HG03025 (cell line): ENCODE measurements at regions not wholly inside any gene's neighbourhood (a gene's known extent, or its start where the extent isn't known, plus 50 kb on each side); places are given as distances from the start of the nearest gene placed in this dataset.

ENCODE experiments used
- ATAC-seq: cut with Tn5 transposase; IDR thresholded peaks from one replicate; pipeline ENCODE4 v1.9.1; 2021; ENCODE audit warnings: mild to moderate bottlenecking, moderate library complexity; ENCODE audit not compliant: unreplicated experiment, low FRiP score

GRCh38 chr11:127230392-127230791 is 229.8 kb upstream of the KIRREL3 start:
- ATAC-seq, result no peak

DNA sequence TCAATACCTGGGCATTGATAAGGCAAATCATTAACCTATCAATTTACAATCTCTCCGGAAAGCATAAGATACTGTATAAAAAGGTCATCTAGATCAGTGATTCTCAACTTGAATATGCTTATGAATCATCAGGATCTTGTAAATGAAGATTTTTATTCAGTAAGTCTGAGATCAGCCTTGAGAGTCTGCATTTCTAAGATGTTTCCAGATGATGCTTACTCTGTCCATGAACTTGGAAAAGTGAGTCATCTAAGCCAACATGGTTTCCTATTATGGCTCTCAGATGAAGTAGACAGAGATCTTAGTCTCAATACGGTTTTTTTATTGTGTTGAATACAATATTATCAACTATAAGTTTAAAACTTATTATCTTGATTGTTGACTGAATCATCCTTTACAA is 226.4 kb upstream of the KIRREL3 start:
- ATAC-seq, result no peak

DNA sequence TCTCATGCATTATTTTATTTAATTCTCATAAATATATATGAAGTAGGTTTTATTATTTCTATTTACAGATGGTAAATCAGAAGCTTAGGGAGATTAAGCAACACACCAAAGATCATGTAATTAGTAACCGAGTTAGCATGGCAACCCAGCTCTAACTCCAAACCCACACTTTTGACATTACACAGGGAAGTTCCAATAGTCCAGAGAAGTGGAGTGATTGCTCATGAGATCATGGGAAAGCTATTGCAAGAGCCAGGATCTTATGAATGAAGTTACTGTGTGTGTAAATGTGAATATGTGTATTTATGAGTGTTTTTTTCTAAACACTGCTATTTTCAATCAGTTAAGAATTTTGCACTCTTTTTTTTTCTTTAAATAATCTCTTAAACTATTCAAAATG is 225.8 kb upstream of the KIRREL3 start:
- no peak for ATAC-seq

DNA sequence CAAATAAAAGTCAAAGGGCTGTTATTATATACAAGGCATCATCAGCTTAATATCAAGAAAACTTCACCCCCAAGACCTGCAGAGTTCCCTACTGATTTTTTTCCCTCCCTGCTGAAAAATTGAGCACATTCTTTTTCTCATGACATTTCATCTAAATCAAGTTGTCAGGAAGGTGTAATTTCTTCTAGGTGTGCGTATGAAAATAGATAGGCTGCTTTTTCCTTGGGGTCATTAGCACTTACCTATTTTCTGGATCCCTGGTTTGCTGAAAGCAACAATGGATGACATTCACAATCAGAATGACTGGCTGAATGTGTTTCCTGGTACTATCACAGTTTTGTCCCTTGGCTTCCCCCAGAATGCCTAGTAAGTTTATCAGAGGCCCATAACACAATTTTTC is 225.0 kb upstream of the KIRREL3 start:
- ATAC-seq, result no peak

DNA sequence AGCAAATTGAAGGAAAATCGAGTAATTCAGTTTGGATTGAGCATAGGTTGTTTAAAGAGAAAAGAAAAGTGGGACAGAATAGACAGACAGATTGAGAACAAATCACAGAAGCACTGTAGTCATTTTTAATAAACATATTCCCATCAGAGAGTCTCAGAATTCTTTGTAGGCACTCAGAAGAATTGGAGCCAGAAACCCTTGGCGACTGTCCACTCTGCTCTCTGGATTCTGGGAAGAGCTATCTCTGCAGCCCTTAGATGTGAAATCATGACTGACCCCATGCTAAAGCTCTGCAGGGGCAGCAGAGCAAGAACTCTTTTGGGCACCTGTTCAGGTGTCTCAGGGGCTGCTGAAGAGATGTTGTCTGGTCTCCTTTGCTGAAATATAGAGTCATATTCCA is 223.7 kb upstream of the KIRREL3 start:
- no peak for ATAC-seq

GRCh38 chr11:127223633-127224032 is 223.1 kb upstream of the KIRREL3 start:
- ATAC-seq, result no peak

DNA sequence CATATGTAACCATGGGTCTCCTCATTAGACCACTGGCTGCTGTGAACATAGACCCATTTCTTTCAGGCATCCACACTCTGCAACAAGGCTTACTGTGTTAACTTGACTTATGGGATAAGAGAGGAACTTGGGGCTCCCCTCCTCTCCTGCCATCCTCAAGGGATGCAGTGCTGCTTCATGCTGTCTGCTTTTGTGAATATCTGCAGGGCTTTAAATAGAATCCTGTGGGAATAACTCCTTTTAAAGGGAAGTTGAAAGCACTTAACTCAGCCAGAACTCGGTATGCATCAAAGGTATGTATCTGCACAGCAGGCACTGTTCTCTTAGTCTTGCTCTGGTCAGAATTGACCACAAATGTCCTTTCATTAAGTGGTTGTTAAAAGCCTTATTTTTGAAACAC is 222.5 kb upstream of the KIRREL3 start:
- ATAC-seq, result no peak

DNA sequence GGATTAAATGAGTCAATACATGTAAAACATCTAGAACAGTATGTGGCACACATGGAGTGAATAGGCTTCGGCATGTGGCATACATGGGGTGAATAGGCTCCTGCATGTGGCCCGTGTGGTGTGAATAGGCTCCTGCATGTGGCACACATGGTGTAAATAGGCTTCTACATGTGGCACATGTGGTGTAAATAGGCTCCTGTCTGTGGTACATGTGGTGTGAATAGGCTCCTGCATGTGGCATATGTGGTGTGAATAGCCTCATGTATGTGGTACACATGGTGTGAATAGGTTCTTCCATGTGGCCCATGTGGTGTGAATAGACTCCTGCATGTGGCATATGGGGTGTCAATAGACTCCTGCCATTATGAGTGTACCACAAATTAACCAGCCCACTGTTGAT is 219.1 kb upstream of the KIRREL3 start:
- ATAC-seq, result no peak

DNA sequence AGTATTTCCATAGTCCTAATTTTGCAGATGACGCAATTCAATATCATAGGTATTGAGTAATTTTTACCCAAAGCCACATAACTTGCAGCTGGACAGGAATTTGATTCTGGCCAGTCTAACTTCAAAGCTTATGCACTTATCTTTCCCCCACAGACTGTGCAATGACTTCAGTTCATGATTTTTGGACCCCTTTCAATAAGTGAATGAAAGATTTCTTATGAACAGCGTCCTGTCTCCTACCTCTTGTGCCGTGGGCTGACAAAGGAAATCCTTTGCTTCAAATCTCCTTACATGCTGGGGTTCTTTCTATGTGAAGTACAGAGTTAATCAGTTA is 217.7 kb upstream of the KIRREL3 start:
- ATAC-seq, result no peak

DNA sequence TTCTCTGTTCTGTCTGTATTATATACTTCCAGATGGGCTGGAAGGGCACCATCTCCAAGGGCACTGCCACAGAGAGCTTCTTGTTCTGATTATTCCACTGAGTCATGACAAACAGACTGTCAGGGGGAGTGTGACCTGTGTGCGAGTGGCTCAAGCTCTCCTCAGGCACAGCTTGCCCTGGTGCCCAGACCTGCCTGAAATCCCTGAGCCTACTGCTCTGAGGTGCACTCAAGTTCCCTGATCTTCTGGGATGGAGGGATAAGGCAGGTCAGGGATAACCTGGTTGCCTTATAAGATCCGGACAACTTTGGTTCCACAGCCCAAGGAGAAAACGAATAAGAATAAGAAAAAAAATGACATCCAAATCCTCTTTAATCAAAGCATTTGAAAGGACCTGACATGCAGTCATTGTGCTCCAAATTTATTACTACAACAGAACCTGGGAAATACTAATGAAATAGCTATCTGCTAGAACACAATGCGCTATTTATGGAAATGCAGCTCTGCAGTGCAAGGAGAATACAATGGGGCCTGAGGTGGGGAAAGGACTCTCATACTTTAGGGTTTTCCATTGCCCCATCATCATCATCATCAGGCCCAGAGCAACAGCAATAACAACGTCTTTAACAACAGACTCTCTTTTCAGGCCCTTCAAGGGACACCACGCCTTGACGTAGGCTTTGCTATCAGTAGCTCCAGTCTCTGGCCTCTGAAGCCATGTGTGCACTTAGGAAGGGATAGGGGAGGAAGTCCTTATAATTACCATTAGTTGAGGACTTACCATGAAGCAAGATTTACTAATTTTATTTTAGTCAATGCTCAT is 217.1 kb upstream of the KIRREL3 start:
- ATAC-seq, result no peak

DNA sequence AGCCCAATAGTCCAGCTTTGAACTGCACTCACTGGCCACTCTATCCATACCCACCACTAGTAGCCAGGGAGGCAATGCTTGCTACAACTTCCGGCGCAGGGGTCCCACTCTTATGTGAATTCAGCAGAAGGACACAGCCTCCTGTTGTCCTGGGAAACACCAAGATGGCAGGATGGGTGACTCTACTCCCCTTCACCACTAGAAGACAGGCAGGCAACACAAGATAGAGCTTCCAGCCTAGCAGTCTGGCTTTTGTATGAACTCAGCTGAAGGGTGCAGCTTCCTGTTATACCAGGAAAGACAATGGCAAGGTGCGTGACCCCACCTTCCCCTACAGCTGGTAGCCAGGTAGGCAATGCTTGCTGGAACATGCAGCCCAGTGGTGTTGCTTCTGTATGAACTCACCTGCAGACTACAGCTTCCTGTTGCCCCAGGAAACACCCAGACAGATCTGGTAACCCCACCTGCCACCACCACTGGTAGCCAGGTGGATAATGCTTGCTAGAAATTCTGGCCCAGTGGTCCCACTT is 205.2 kb upstream of the KIRREL3 start:
- no peak for ATAC-seq

DNA sequence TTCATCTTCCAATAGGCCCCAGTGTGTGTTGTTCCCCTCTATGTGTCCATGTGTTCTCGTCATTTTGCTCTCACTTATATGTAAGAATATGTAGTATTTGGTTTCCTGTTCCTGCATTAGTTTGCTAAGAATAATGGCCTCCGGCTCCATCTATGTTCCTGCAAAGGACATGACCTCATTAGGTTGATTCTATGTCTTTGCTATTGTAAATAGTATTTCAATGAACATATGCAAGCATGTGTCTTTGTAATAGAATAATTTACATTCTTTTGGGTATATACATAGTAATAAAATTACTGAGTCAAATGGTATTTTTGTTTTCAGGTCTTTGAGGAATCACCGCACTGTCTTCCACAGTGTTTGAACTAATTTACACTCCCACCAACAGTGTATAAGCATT is 202.9 kb upstream of the KIRREL3 start:
- no peak for ATAC-seq

- no peak for ATAC-seq
Measured at GRCh38 chr11:127202105-127202504, 201.5 kb upstream of the KIRREL3 start.

DNA sequence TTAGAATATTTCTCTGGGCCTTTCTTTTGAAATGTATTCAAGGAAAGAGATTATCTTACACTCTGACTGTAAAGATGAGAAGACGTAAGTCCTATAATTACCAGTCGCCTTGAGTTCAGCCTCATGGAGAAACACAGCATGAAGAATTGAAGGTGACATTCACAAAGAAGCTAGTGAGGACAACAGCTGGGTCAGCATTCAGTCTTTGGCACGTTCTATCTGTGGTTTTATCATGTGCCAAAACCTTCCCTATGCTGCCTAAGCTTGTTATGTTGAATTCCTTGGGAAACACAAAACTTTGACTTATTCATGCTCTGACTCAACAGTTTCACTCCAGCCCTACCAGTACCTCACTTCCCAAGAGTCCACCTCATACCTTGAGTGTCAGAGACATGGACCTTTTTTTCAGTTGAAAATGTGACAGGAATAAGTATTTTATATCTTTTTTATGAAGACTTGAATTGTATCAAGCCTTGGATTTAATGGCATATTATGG is 198.8 kb upstream of the KIRREL3 start:
- no peak for ATAC-seq

DNA sequence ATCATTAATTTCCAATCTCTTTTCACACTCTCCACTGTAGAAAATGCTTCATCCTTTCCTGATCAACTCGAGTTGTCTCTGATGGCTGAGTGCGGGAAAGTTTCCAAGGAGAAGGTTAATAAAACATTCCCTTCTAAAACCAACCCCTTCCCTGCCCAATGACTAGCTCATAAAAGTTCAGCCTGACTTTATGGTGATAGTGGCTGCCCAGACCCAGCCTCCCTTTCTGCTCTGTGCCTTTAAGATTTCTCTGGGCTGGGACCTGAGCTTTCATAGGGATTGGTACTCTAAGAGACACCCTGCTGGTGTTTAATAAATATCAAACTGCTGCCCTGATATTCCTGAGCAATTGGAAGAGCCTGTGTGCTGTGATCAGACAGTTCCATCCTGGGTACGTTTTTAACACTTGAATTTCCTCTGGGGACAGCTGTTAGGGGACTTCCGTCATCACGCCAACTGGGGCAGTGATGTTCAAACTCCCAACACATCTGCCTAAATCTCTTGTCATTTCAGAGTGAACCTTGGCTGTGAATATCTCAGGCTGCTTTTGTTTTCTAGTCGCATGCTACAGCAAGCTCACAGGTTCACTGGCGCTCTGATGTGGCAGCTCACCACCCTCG is 195.0 kb upstream of the KIRREL3 start:
- ATAC-seq, result no peak

DNA sequence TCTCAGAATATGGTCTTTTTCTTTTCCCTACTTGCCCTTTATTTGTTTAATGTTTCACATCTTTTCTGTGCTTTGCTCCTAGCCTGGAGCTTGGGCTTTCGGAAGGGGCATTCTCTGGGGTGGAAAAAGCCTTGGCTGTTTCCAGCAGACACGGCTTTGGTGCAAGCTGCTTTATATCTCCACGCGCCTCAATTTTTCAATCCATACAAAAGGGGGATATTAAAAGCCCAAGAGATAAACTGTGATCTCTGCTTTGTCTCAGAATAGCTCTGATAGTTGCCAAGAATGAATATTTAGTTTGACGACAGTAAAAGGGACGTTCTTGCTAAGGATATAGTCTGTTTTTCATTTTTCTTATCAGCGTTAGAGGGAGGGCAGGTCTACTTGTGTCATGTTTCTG is 194.0 kb upstream of the KIRREL3 start:
- no peak for ATAC-seq

DNA sequence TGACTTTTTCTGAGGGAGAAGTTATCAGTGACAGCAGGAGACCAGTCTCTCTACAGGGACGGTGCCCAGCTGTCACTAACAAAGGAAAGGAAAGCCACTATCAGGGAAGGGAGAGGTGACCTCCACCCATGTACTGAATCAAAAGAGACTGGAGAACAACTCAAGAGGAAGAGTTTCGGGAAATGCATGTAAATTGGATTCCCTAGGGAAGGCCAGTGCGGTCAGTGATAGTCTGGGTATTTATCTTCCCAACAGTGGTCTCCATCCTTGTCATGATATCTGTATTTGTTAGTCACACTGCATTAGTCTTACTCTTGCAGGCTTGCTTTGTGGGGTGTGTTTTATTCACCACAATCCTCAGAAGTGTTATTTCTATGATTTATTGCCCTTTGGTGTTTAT is 193.4 kb upstream of the KIRREL3 start:
- ATAC-seq, result no peak

- ATAC-seq, result no peak
Measured at GRCh38 chr11:127191689-127192088, 191.1 kb upstream of the KIRREL3 start.

DNA sequence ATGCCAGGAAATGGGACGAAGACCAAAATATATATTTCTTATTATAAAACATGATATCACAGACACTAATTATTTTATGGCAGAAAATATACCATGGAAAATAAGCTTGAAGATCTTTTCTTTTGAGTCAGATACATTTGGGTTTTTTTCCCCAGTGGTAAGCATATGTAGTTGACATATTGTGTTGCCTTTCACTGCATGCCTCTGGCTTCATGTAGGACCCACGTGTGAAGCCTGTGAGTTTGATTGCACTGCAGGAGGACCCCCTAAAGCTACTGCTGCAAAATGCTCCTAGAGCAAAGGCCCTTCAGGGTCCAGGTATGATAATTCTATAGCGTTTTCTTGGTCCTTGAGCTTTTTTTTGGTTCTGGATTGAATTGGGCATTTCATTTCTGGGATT is 190.7 kb upstream of the KIRREL3 start:
- no peak for ATAC-seq

DNA sequence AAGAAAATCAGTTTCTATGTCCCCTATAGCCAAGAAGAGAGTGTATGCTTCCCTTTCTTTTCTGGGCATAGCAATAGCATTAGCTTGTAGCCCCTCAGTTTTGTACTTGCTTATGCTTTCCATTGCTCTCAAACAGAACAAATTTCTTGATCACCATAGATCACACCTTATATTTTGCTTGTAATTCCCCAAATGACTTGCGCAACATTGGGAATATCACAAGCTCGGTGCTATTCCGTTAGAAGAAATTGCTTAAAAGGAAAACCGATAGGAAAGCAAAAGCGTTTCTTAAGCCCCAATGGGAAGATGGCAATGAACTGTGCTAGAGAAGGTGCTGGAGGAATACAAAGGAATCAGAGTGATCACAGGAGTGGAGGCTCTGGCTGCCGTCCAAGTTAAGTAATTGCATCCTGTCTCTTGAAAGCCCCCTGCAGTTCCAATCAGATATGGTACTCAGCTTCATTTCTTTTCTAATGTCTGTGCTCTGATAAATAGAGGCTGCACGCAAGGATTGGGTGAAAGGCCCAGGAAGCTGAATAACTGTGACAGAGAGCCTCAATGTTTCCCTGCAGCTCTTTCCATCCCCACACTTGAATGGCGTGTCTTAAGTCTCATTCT is 182.1 kb upstream of the KIRREL3 start:
- no peak for ATAC-seq

GRCh38 chr11:127157225-127157624 is 156.7 kb upstream of the KIRREL3 start:
- no peak for ATAC-seq

DNA sequence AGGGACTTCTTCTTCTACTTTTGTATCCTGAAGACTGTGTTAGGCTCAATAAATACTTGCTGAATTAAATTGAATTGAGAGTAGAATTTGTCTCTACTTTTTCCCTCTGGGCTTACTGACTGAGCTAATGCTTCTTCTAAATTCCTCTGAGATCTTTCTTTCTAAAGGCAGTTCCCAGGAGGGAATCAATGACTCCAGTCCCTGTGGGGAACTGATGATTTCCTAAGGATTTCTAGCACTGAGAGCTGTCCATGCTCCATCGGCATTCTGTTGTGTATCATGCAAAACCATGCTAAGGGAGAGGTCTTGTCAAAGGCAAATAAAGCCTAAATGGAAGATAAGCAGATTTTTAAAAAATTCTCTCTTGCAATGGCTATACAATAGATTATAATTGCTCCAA is 148.8 kb upstream of the KIRREL3 start:
- no peak for ATAC-seq
